GM21447 (cell line): ENCODE measurements at regions not wholly inside any gene's neighbourhood (a gene's known extent, or its start where the extent isn't known, plus 50 kb on each side); places are given as distances from the start of the nearest gene placed in this dataset.
"Not testable (repeated sequence)": the region's sequence is repeated elsewhere in the genome, so short reads cannot be mapped to it uniquely, and the experiment has no call there.

Source experiments
- ATAC-seq: cut with Tn5 transposase; IDR thresholded peaks from one replicate; pipeline ENCODE4 v1.9.1; 2021; ENCODE audit not compliant: unreplicated experiment

DNA sequence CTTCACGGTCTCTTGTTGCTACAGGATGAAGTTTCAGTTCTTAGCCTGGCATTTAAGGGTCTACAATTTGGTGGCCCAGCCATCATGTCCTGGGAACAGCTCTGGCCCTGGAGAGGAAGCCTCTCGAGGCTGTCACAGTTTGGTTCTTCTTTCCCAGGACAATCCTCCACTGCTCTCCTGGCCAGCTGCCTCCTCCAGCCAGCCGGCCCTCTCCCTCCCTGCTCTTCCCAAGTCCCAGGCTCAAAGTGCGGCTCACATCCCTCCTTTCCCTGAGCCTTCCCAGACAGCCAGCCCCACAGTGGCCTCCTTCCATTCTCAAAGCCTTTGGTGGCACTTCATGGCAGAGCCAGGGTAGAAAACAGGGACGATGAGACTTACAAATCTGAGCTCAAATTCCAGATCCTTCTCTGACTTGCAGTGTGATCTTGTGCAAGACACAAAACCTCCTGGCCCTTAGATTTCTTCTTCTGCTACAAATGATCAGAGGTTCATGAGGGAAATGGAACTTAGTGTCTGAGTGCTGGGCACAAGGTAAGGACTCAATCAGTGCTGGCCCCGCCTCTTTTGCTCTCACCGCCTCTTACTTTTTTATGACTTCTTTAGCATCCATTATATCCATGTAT, 223.8 kb upstream of the ECI2 start:
- ATAC-seq = no peak

DNA sequence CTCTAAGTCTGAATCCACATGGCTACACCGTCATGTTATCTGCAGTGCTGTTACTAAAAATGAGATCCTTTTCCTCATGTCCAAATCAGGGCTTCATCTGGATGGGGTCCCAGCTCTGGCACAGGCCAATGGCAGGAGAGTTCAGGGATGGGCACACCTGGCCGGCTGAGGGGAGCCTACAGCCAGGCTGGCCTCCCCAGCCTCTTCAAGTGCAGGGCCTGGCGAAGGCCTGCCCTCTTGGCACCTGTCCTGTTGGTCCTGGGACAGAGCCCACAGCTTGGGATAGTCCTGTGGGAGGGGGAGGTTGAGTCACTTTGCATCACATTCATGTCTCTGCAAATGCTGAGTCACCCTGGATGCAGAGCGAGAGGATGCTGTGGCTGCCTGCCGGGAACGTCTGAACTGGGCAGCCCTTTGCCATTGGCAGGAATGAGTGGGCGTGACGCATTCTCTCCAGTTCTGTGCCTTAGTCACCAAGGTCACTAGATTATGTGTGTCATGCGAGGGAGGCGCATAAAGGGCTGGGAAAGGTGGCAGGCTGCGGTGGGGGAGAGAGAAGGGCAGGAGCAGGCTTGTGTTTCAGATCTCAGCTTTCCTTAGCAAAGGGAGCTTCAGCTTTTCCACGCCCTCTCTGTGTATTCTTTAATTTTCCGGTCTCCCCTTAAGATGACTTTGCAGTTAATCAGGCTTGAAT, 223.2 kb upstream of the ECI2 start:
- ATAC-seq = no peak

GRCh38 chr6:4357660-4358152, 222.3 kb upstream of the ECI2 start:
- not testable (repeated sequence) for ATAC-seq

GRCh38 chr6:4356899-4357659, 221.7 kb upstream of the ECI2 start:
- no peak for ATAC-seq

DNA sequence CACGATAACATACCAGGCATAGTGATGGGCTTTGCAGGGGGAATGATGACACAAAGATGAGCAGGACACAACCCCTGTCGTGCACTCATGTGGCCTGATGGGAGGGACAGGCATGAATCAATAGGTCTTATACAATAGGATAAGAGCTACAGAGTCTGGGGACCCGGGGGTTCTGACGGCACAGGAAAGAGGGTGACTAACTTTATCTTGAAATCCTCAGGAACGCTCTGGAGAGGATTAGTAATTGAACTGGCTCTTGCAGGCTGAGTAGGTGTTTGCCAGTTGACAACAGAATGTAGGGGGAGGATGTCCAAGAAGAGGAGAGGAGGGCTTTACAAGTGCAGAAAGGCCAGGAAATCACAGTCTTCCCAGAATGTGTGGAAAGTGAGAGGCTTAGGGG, 219.9 kb upstream of the ECI2 start:
- ATAC-seq = no peak

GRCh38 chr6:4354181-4354580, 218.8 kb upstream of the ECI2 start:
- ATAC-seq = no peak

DNA sequence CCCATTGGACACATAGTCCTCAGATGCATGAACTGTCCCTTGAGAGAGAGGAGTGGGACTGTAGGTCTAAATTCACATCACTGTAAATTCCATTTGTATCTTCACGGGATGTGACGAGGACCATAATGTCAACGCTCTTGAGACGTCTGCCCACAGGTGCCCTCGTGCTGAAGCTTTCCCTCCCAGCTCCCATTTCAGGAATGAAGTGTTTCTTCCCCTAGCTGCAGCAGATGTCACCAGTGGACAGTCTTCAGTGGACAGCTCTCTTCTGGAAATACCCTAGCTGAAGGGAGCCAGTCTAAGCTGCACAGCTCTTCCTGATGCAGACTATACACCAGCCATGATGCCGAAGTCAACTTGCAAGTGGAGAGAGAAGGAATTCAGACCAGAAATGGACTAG, 217.4 kb upstream of the ECI2 start:
- ATAC-seq = no peak

GRCh38 chr6:4352322-4352669, 216.9 kb upstream of the ECI2 start:
- no peak for ATAC-seq

GRCh38 chr6:4351520-4352321, 216.3 kb upstream of the ECI2 start:
- no peak for ATAC-seq

- no peak for ATAC-seq
Measured at GRCh38 chr6:4350567-4351519, 215.5 kb upstream of the ECI2 start.

- no peak for ATAC-seq
Measured at GRCh38 chr6:4349931-4350330, 214.6 kb upstream of the ECI2 start.

DNA sequence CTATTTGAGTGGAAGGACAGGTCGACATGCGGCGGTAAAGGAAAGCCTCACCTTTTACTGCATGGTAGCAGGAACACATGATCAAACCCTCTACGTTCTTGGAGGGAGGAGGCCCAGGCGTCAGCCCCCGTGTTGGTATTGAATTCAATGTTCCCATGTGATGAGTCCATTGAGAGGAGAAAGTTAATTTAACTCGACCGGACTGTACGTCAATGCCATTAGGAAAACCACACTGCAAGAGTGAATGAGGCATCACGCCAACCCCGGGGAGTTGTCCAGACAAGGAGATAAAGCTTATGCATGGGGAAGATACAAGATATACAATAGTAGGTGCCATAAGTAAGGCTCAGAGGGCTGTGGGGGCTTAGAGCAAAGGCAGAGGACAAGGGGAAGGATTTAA, 213.9 kb upstream of the ECI2 start:
- no peak for ATAC-seq

GRCh38 chr6:4348462-4349112, 213.2 kb upstream of the ECI2 start:
- no peak for ATAC-seq

GRCh38 chr6:4347877-4348276, 212.5 kb upstream of the ECI2 start:
- no peak for ATAC-seq

DNA sequence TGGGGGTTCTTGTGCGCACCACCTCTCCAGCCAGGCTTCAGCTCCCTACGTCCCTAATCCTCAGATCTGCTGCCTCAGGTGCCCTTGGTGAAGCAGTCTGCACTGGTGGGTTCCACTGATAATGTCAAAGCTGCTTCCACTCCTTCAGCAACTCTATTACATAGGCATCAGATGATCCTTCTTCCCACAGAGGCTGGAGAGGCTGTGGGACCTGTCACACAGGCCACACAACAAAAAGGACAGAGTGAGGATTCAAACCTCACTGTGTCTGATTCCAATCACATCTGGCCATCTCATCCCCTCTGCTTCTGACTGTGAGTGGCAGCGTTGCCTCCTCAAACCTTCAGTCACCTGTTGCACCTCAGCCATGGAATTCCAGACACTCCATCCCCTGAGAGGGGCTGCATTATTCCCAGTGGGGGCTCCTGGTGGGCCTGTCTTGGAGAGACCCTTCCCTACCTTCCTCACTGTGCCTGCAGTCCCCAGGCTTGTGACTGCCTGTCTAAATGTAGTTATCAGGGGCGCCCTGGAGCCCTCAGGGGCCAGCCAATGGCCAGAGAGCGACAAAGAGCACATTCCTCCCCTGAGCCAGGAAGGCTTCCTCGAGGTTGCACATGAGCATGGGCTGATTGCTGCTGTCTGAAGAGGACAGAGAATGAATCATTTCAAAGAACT, 211.4 kb upstream of the ECI2 start:
- ATAC-seq = no peak

DNA sequence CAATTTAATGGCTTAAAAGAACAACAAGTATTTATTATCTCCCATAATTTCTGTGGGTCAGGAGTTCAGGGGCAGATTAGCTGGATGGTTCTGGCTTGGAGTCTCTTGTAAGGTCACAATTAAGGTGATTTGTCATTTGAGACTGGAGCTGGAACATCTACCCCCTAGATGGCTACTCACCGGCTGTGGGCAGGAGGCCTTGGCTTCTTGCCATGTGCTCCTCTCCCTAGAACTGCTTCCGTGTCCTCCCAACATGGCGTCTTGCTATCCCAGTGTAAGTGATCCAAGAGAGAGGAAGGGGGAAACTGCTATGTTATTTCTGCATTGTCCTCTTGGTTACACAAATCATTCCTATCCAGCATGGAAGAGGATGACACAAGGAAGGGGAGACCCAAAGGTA, 210.2 kb upstream of the ECI2 start:
- no peak for ATAC-seq

- no peak for ATAC-seq
Measured at GRCh38 chr6:4344317-4344899, 209.0 kb upstream of the ECI2 start.

GRCh38 chr6:4342407-4343137, 207.2 kb upstream of the ECI2 start:
- ATAC-seq = no peak
